HG03097 (cell line): ENCODE measurements at regions not wholly inside any gene's neighbourhood (a gene's known extent, or its start where the extent isn't known, plus 50 kb on each side); places are given as distances from the start of the nearest gene placed in this dataset.
A peak's percentile ranks its signal among the peaks of the same experiment; 100 is the strongest.

Experiments used
- ATAC-seq: cut with Tn5 transposase; IDR thresholded peaks from one replicate; pipeline ENCODE4 v1.9.1; 2021; ENCODE audit not compliant: unreplicated experiment, low FRiP score

DNA sequence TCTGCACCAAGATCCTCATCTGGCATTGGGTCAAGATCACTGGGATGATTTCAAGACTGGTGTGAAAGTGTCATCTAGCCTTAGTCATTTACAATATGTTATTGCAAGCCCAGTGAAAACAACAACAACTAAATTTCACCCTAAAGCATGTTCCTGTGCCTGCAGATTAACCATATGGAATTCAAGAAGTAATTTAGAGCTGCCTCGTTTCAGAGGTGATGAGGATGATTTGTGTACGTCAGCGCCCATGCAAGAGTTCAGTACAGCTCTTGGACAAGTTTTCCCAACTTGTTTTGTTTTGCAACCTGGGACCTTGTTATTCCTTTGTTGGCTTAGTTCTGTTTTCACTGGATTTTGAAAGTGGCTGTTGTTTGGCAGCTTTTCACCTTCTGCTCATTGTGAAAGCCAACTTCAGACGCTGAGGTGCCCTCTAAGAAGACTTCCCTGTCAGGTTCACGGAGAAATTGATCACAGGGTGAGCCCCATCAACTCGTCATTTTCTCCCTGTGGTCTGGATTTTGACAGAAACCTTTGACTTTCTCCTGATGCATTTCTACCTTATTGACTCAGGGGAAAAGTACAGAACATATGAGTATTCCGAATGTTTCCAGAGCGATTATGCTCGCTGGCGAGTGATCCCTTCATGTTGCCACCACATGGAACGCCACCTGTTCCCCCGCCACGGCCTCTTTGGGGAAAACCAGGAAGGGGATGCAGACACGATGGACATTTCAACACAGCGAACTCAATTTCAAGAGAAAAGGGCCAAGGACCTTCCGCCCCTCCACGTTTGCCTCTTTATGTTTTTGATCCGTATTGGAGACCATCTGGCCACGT lies 85.6 kb downstream of the FOXL1 start:
- no peak for ATAC-seq

DNA sequence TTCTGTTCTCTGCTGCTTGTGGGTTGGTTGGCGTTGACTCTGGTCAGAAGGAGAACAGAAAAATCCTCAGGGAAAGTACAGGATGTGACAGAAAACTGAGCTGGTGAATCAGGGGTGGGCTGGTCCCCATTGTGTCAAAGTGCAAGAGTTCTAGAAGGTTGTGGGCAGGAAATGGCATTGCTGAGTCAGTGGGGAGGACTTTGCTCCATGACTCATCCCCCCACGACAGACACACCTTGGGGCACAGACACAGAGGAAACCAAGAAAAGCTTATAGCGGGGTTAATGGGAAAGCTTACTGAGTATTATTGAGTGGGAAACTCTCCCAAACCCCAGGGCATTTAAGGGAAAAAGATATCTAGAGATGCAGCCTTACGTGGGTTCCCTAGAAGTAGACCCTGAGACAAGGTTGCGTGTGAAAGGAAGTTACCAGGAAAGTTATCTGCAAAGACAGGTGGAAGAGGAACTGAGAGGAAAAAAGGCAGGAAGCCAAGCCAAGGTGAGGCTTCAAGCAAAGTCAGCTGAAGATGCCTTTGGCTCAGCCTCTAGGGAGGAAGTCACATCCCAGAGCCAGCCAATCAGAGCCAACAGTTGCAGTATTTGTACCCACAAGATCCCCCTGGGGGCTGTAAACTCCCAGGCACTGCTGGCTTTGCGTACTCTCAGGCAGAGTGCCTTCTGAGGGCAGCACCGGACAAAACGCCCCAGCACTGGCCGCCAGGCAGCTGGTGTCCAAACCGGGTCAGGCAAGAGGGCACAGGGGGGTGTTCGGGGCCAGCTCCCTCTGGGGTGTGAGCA lies 86.4 kb downstream of the FOXL1 start:
- peak; percentile 73 for ATAC-seq

- no peak for ATAC-seq
These were observed 86.9 kb downstream of the FOXL1 start for GRCh38 chr16:86665319-86665675.

GRCh38 chr16:86665929-86666328 lies 87.6 kb downstream of the FOXL1 start:
- no peak for ATAC-seq

- no peak for ATAC-seq
These were observed 88.7 kb downstream of the FOXL1 start for GRCh38 chr16:86667035-86667434.

DNA sequence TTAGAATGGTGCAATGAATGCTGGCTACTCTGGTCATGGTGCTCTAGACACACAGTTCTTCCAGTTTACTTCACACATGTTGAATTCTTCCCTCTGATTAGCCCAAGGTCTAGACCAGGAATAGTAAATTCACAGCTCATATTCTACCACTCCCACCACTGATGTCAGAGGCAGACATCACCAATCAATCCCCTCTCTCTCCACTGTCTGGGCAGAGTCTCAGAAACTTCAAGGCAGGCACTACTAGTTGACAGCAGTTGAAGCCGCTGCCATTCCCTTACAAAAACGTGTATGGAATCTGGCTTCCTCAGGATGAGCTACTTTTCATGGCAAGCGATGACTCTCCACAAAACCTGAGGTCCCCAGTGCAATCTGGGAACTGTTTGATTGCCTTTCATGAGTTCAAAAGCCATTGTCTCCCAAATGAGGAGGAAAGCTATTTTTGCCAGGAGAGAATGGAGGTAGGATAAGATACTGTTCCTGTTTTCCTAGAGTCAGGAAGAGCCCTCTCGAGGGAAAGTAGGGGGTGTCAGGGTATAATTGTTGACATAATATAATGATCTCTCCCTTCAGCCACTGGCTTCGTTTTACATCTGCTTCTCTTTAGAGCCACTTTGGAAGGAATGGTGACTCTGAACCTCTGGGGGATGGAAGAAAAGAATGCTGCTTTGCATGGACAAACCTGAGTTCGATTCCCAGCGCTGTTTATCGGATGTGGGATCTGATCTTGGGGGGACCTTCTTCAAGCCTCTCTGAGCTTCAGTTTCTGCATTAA lies 90.0 kb downstream of the FOXL1 start:
- no peak for ATAC-seq

- ATAC-seq: no peak
These were observed 91.0 kb downstream of the FOXL1 start for GRCh38 chr16:86669285-86669805.

DNA sequence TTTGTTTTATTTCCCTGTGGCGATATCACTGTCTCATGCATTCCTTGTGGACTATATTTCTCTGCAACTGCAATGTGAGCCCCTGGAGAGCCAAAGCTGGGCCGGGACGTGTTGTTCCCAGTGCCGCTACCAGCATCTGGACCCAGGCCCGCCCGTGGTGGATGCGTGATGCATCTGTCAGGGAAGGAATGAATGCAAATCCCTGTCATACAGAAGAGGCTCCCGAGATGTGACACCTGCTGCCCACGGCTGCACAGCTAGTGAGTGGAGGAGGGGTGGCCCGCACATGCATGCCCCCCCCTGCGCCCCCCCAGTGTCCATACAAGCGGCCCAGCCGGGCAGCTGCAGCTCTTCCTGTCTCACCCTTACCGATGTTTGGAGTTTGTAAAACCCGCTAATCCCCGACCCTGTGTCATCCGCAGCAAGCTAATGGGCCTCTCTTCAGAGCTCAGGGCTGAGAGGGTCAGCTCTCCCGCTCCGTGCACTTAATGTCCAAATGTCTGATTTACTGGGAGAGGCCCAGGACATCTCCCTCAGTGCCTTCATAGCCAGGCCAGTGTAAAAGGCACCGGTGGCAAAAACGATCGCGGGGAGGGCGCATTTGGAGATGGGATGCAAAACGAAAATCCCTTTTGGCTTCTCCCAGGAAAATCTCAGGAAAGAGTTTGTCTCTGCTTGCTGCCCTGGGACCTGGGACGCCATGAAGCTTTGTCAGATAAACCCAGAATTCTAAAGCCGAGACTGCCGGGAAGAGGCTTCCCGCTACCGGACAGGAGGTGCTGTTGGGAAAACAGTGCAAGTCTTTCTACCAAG lies 91.8 kb downstream of the FOXL1 start:
- ATAC-seq: no peak

DNA sequence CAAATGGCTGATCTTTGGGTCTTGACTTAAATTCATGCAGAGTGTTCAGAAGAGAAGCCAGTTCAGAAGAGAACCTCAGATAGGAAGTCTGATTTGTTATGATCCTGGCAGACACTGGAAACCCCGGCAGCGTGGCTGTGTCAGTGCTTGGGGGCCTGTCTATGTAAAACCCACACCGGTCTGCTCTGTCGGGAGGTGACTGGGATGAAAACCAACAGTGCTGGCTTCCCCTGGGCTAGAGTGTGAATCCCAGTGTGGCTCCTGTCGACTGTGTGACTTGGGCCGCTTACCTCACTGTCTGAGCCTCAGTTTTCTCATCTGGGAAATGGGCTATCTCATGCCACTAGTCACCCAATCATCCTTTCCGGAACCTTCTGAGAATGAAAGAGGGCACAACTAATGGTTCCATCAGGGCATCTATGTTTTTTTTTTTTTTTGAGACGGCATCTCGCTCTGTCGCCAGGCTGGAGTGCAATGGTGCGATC lies 92.4 kb downstream of the FOXL1 start:
- ATAC-seq: no peak

- no peak for ATAC-seq
These were observed 93.3 kb downstream of the FOXL1 start for GRCh38 chr16:86671486-86672178.

DNA sequence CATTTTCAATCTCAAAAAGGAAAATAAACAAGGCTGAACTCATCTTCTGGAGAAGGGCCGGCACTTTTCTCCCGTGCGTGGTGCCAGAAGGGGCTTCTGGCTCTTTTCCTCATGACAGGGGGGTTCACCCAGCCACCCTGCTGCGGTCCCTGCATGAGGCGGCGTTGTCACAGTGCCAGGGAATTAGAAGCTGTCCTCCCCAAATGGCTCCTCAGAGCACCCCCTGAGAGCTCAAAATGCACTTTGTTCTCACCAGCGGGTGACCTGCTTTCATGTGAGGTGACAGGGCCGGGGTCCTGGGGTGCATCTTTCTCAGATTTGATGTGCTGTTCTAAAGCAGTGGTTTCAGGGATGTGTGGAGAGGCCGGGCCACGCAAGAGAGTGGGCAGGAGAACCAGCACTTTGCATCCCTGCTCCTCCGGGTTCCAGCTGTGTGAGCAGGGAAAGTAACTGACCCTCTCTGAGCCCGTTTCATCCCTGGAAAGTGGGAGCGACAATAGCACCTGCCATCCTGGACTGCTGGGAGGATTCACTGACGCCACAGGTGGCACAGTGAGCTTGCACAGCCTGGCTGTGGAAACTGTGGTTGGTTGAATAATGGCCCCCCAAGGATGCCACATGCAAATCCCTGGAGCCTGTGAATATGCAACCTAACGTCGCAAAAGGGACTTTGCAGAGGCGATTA lies 94.0 kb downstream of the FOXL1 start:
- no peak for ATAC-seq

GRCh38 chr16:86673090-86673955 lies 95.0 kb downstream of the FOXL1 start:
- no peak for ATAC-seq

GRCh38 chr16:86673956-86674453 lies 95.7 kb downstream of the FOXL1 start:
- no peak for ATAC-seq

GRCh38 chr16:86676254-86676670 lies 97.9 kb downstream of the FOXL1 start:
- ATAC-seq: no peak

DNA sequence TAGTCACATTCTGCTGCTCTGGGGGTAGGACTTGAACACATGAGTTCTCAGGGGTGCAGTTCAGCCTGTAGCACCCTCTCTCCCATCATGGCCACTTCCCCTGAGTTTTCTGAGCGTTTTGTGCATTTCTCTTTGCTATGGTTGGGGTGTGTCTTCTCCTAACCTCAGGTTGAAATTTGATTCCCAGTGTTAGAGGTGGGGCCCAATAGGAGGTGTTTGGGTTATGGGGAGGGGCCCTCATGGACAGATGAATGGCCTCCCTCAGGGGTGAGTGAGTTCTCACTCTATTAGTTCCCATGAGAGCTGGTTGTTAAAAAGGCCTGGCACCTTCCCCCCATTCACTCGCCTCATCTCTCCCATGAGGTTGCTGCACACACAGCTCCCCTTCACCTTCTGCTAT lies 101.1 kb downstream of the FOXL1 start:
- ATAC-seq: no peak

DNA sequence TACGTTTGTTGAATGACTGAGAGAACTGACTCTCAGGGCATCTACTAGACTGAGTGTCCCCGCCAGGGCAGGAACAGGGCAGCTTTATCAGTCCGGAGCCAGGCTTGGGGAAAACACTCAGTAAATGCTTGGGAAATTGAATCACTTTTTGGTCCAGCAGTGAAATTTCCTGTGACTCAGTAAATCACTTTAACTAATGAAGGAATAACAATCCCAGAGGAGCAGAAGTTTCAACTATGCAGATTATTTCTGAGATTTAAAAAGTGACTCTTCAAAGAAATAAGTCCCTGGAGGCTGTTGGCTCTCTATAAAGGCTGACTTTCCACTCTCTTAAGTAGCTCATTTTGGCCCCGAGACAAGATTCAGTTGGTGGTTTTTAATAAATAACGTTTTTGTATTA lies 101.8 kb downstream of the FOXL1 start:
- no peak for ATAC-seq

DNA sequence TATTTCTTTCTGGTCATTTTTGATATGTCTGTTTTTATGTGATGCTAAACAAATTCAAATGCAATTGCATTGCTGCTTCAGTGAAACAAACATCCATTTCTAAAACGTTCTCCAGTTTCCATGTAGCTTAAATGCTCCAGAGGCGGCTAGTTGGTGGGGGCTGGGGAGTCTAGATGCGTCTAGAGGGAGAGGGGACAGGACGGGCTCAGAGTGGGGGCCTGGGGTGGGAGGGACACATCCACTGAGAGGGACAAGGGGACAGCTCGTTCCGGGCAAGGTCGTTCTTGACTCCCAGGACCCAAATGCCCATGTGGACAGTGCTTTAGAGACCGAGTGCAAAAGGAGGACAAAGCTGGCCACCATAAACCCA lies 102.3 kb downstream of the FOXL1 start:
- ATAC-seq: no peak
